Activated CD8-positive, alpha-beta T cell treated with anti-CD3 and anti-CD28 coated beads for 36 hours (primary cell): ENCODE measurements at regions not wholly inside any gene's neighbourhood (a gene's known extent, or its start where the extent isn't known, plus 50 kb on each side); places are given as distances from the start of the nearest gene placed in this dataset.
"Not testable (repeated sequence)": the region's sequence is repeated elsewhere in the genome, so short reads cannot be mapped to it uniquely, and the experiment has no call there.

ENCODE experiments used
- ATAC-seq: fragments of 200-7000 bp; cut with Tn5 transposase; one replicate; pipeline ENCODE4 v1.10.0; 2021; ENCODE audit warnings: mild to moderate bottlenecking, moderate library complexity
- CTCF ChIA-PET: fragments of 350-600 bp; sonication (Branson Sonifier 250); formaldehyde crosslinking; loops from one replicate; lab custom pipeline; 2021; ENCODE audit warnings: antibody characterized with exemption; lab: Charles Lee
- POLR2A ChIA-PET: fragments of 350-600 bp; sonication (Branson Sonifier 250); formaldehyde crosslinking; loops from one replicate; lab custom pipeline; 2021; ENCODE audit warnings: antibody characterized with exemption; lab: Charles Lee
- DNase-seq: peaks from one replicate; pipeline ENCODE4 v3.0.0-alpha.2; 2020
- H3K27ac Mint-ChIP-seq: one replicate; pipeline ENCODE4 v1.8.0; 2021; ENCODE audit warnings: mild to moderate bottlenecking, mixed read lengths
- H3K27me3 Mint-ChIP-seq: one replicate; pipeline ENCODE4 v1.8.0; 2021; ENCODE audit warnings: mixed read lengths
- H3K36me3 Mint-ChIP-seq: one replicate; pipeline ENCODE4 v1.8.0; 2021; ENCODE audit warnings: low read depth, mixed read lengths
- H3K4me1 Mint-ChIP-seq: one replicate; pipeline ENCODE4 v1.8.0; 2021; ENCODE audit warnings: low read depth, mixed read lengths
- H3K4me3 Mint-ChIP-seq: one replicate; pipeline ENCODE4 v1.8.0; 2021; ENCODE audit warnings: mild to moderate bottlenecking, moderate library complexity, mixed read lengths
- H3K9me3 Mint-ChIP-seq: one replicate; pipeline ENCODE4 v1.8.0; 2021; ENCODE audit warnings: mixed read lengths
- intact Hi-C: fragments of 100-400 bp; cut with micrococcal nuclease; formaldehyde crosslinking; loops from one replicate; pipeline ENCODE4 v1.10.0; 2022
- TF ChIP-seq, protein P1 (sequence below): fragments of 200-600 bp; IDR thresholded peaks from one replicate; pipeline ENCODE4 v1.8.0; 2022; ENCODE audit warnings: antibody characterized with exemption, mild to moderate bottlenecking

DNA sequence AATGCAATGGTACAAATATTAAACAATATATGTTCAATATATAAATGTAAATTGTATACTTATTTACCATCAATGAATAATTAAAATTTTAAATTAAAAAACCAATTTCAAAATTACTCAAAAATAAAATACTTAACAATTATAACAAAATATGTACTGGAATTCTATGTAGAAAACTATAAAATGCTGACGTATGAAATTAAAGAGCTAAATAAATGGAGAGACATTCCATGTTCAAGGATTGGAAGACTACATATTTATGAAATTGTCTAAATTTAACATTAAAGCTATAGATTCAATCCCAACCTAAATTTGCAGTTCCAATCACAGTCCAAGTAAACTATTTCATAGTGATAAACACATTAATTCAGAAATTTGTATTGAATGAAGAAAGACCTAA, 1522.4 kb downstream of the SI start:
- DNase-seq (no peak), ATAC-seq (no peak)
- ChIA-PET POLR2A (no interaction called here), CTCF (no interaction called here)
- Mint-ChIP-seq H3K4me3 (no peak overlapping the region), H3K36me3 (no peaks in the 10 kb centered on the region), H3K4me1 (no peaks in the 10 kb centered on the region), H3K9me3 (no peaks in the 10 kb centered on the region), H3K27me3 (no peaks in the 10 kb centered on the region), H3K27ac (no peak overlapping the region)
- intact Hi-C loops: no loop called here
- TF ChIP-seq, protein P1, sequence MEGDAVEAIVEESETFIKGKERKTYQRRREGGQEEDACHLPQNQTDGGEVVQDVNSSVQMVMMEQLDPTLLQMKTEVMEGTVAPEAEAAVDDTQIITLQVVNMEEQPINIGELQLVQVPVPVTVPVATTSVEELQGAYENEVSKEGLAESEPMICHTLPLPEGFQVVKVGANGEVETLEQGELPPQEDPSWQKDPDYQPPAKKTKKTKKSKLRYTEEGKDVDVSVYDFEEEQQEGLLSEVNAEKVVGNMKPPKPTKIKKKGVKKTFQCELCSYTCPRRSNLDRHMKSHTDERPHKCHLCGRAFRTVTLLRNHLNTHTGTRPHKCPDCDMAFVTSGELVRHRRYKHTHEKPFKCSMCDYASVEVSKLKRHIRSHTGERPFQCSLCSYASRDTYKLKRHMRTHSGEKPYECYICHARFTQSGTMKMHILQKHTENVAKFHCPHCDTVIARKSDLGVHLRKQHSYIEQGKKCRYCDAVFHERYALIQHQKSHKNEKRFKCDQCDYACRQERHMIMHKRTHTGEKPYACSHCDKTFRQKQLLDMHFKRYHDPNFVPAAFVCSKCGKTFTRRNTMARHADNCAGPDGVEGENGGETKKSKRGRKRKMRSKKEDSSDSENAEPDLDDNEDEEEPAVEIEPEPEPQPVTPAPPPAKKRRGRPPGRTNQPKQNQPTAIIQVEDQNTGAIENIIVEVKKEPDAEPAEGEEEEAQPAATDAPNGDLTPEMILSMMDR: no peak

DNA sequence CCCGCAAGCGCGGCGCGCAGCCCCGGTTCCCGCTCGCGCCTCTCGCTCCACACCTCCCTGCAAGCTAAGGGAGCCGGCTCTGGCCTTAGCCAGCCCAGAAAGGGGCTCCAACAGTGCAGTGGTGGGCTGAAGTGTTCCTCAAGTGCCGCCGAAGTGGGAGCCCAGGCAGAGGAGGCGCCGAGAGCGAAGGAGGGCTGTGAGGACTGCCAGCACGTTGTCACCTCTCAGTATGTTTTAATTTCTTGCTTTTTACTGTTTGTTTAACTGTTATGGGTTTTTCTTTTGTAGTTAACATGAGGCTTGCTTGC, 1525.7 kb downstream of the SI start:
- intact Hi-C loops: no loop called here
- TF ChIP-seq, protein P1: no peak
- ChIA-PET POLR2A (no interaction called here), CTCF (no interaction called here)
- Mint-ChIP-seq H3K9me3 (no peaks in the 10 kb centered on the region), H3K36me3 (no peaks in the 10 kb centered on the region), H3K27me3 (no peaks in the 10 kb centered on the region), H3K27ac (no peak overlapping the region), H3K4me3 (no peak overlapping the region), H3K4me1 (no peaks in the 10 kb centered on the region)
- DNase-seq (no peak), ATAC-seq (no peak)

DNA sequence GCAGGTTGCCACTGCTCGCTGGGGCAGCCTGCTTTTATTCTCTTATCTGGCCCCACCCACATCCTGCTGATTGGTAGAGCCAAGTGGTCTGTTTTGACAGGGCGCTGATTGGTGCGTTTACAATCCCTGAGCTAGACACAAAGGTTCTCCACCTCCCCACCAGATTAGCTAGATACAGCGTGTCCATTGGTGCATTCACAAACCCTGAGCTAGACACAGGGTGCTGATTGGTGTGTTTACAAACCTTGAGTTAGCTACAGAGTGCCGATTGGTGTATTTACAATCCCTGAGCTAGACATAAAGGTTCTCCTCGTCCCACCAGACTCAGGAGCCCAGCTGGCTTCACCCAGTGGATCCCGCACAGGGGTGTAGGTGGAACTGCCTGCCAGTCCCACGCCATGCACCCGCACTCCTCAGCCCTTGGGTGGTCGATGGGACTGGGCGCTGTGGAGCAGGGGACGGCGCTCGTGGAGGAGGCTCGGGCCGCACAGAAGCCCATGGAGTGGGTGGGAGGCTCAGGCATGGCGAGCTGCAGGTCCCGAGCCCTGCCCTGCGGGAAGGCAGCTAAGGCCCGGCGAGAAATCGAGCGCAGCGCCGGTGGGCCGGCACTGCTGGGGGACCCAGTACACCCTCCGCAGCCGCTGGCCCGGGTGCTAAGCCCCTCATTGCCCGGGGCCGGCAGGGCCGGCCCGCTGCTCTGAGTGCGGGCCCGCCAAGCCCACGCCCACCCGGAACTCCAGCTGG, 1526.2 kb downstream of the SI start:
- not testable (repeated sequence) for H3K27ac Mint-ChIP-seq

DNA sequence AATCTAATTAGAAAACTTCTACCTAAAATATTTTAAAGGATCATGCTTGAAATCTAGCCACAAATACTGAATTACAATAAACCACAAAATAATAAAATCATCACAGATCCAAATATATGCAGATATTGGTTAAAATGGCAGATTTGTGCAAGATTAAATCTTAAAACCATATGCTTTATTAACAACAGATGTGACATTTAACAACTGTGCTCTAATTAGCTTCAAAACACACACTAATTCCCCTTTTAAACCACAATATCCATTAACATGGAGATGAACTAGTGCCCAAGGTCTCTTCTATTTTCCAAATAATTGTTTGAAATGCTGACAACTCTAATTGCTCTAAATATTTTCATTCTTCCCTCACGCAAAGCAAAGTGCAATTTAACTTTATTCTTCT, 1530.3 kb downstream of the SI start:
- H3K4me3 Mint-ChIP-seq: no peak overlapping the region
- TF ChIP-seq, protein P1: no peak
- DNase-seq: no peak
- H3K4me1 Mint-ChIP-seq: no peaks in the 10 kb centered on the region
- no peak overlapping the region for H3K27ac Mint-ChIP-seq
- ChIA-PET POLR2A (no interaction called here), CTCF (no interaction called here)
- no peaks in the 10 kb centered on the region for H3K36me3 Mint-ChIP-seq
- no peaks in the 10 kb centered on the region for H3K27me3 Mint-ChIP-seq
- no peaks in the 10 kb centered on the region for H3K9me3 Mint-ChIP-seq
- ATAC-seq: no peak
- intact Hi-C loops: no loop called here

More for the DNA sequence above, 1526.2 kb downstream of the SI start:
- DNase-seq, ATAC-seq, CTCF ChIA-PET, H3K36me3 Mint-ChIP-seq, H3K4me1 Mint-ChIP-seq, H3K9me3 Mint-ChIP-seq, intact Hi-C loops, H3K4me3 Mint-ChIP-seq, H3K27me3 Mint-ChIP-seq, POLR2A ChIA-PET: not testable (repeated sequence)

DNA sequence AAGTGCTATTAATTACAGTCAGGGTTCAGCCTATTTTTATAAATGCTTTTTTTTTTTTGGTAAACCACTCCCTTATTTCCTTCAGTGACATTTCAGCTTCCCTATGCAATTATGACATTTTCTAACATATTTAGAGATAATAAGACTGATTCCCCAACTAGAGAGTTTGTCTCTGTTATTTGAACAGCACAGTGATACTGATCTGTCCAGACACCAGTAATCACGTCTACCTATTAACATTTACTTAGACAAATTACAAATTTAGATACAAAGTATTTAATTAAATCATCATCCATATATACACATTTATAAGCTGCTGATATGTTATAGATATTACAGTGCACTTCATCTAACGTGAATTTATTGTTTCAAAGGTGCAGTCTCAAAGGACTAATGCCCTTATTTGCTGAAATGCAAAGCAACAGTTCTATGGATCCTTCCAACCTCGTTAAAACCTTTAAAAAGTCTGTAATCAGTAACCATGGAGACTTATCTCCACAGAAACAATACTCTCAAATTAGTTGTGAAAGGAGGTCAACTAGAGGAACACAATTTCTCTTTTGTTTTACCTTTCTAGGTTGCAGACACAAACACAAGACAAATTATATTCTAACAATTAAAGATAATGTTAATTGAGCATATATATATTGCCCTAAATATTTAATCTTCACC, 1531.1 kb downstream of the SI start:
- TF ChIP-seq, protein P1: no peak
- no peak overlapping the region for H3K4me3 Mint-ChIP-seq
- no peaks in the 10 kb centered on the region for H3K36me3 Mint-ChIP-seq
- no peaks in the 10 kb centered on the region for H3K9me3 Mint-ChIP-seq
- DNase-seq (no peak), ATAC-seq (no peak)
- H3K27ac Mint-ChIP-seq: no peak overlapping the region
- no peaks in the 10 kb centered on the region for H3K4me1 Mint-ChIP-seq
- ChIA-PET POLR2A (no interaction called here), CTCF (no interaction called here)
- no peaks in the 10 kb centered on the region for H3K27me3 Mint-ChIP-seq
- intact Hi-C loops: no loop called here
